COLO668 (cell line): ENCODE measurements at regions not wholly inside any gene's neighbourhood (a gene's known extent, or its start where the extent isn't known, plus 50 kb on each side); places are given as distances from the start of the nearest gene placed in this dataset.
"Not testable (repeated sequence)": the region's sequence is repeated elsewhere in the genome, so short reads cannot be mapped to it uniquely, and the experiment has no call there.

Source experiments
- DNase-seq: peaks from one replicate; lab custom pipeline; 2025; ENCODE audit not compliant: unreplicated experiment; lab: John Stamatoyannopoulos, UW

- DNase-seq, result no peak
Observed at GRCh38 chr1:181170194-181170593, 81.7 kb downstream of the IER5 start.

- no peak for DNase-seq
Observed at GRCh38 chr1:181172082-181172481, 83.6 kb downstream of the IER5 start.

GRCh38 chr1:181173761-181174447 is 85.4 kb downstream of the IER5 start:
- no peak for DNase-seq

GRCh38 chr1:181174861-181175260 is 86.4 kb downstream of the IER5 start:
- DNase-seq, result no peak

GRCh38 chr1:181175356-181175910 is 86.9 kb downstream of the IER5 start:
- DNase-seq, result no peak

GRCh38 chr1:181175955-181176354 is 87.5 kb downstream of the IER5 start:
- DNase-seq, result no peak

GRCh38 chr1:181178241-181178879 is 89.9 kb downstream of the IER5 start:
- DNase-seq, result no peak

- DNase-seq, result no peak
Observed at GRCh38 chr1:181179279-181179986, 90.9 kb downstream of the IER5 start.

GRCh38 chr1:181179987-181180365 is 91.5 kb downstream of the IER5 start:
- peak; percentile 78 for DNase-seq

- DNase-seq, result no peak
Observed at GRCh38 chr1:181180407-181181031, 92.0 kb downstream of the IER5 start.

- DNase-seq, result no peak
Observed at GRCh38 chr1:181181792-181182585, 93.5 kb downstream of the IER5 start.

- no peak for DNase-seq
Observed at GRCh38 chr1:181184621-181185020, 96.1 kb downstream of the IER5 start.

GRCh38 chr1:181185461-181185860 is 97.0 kb downstream of the IER5 start:
- no peak for DNase-seq

- DNase-seq, result not testable (repeated sequence)
Observed at GRCh38 chr1:181186133-181186532, 97.6 kb downstream of the IER5 start.

- no peak for DNase-seq
Observed at GRCh38 chr1:181187337-181188126, 99.0 kb downstream of the IER5 start.

GRCh38 chr1:181189245-181189644 is 100.7 kb downstream of the IER5 start:
- DNase-seq, result no peak

- DNase-seq, result peak; percentile 62
Observed at GRCh38 chr1:181189691-181190363, 101.3 kb downstream of the IER5 start.

GRCh38 chr1:181190364-181191035 is 102.0 kb downstream of the IER5 start:
- DNase-seq, result no peak
